Amniotic stem cell (primary cell): ENCODE measurements at regions not wholly inside any gene's neighbourhood (a gene's known extent, or its start where the extent isn't known, plus 50 kb on each side); places are given as distances from the start of the nearest gene placed in this dataset.

ENCODE experiments used
- DNase-seq: peaks from one replicate; lab custom pipeline; 2025; lab: John Stamatoyannopoulos, UW

- DNase-seq: no peak
These were observed 260.4 kb upstream of the MIR17HG start for GRCh38 chr13:91086936-91087716.

GRCh38 chr13:91097269-91097668 is 250.2 kb upstream of the MIR17HG start:
- DNase-seq: no peak

GRCh38 chr13:91099877-91100276 is 247.6 kb upstream of the MIR17HG start:
- DNase-seq: no peak

- no peak for DNase-seq
These were observed 246.5 kb upstream of the MIR17HG start for GRCh38 chr13:91100944-91101343.

- DNase-seq: no peak
These were observed 246.1 kb upstream of the MIR17HG start for GRCh38 chr13:91101381-91101780.

GRCh38 chr13:91105270-91105669 is 242.2 kb upstream of the MIR17HG start:
- no peak for DNase-seq

- DNase-seq: no peak
These were observed 240.9 kb upstream of the MIR17HG start for GRCh38 chr13:91106565-91106964.

- no peak for DNase-seq
These were observed 239.2 kb upstream of the MIR17HG start for GRCh38 chr13:91108315-91108714.

- no peak for DNase-seq
These were observed 235.8 kb upstream of the MIR17HG start for GRCh38 chr13:91111476-91112200.

GRCh38 chr13:91112201-91112923 is 235.1 kb upstream of the MIR17HG start:
- DNase-seq: no peak

GRCh38 chr13:91112924-91113277 is 234.6 kb upstream of the MIR17HG start:
- DNase-seq: no peak

GRCh38 chr13:91115776-91116175 is 231.7 kb upstream of the MIR17HG start:
- no peak for DNase-seq

- no peak for DNase-seq
These were observed 230.1 kb upstream of the MIR17HG start for GRCh38 chr13:91117351-91117750.

- DNase-seq: no peak
These were observed 227.8 kb upstream of the MIR17HG start for GRCh38 chr13:91119643-91120042.

GRCh38 chr13:91122766-91123165 is 224.7 kb upstream of the MIR17HG start:
- DNase-seq: no peak

- no peak for DNase-seq
These were observed 223.9 kb upstream of the MIR17HG start for GRCh38 chr13:91123456-91124127.

- DNase-seq: no peak
These were observed 220.7 kb upstream of the MIR17HG start for GRCh38 chr13:91126806-91127205.

GRCh38 chr13:91127995-91128394 is 219.5 kb upstream of the MIR17HG start:
- DNase-seq: no peak

GRCh38 chr13:91132381-91132780 is 215.1 kb upstream of the MIR17HG start:
- DNase-seq: no peak

- DNase-seq: no peak
These were observed 214.7 kb upstream of the MIR17HG start for GRCh38 chr13:91132786-91133185.

- DNase-seq: no peak
These were observed 213.3 kb upstream of the MIR17HG start for GRCh38 chr13:91133941-91134802.
